Caco-2 (cell line): ENCODE measurements at regions not wholly inside any gene's neighbourhood (a gene's known extent, or its start where the extent isn't known, plus 50 kb on each side); places are given as distances from the start of the nearest gene placed in this dataset.

Experiments
- BruUV-seq: library from RNA; stranded (reverse); fragments of 400-500 nt; replicated peaks from 2 replicates; lab custom pipeline; 2021; lab: Mats Ljungman, UMichigan
- CTCF ChIA-PET: fragments of 300-600 bp; sonication (Branson Sonifier 250); formaldehyde crosslinking; loops from one replicate; lab custom pipeline; 2022; ENCODE audit warnings: antibody characterized with exemption; lab: Charles Lee
- POLR2A ChIA-PET: fragments of 300-600 bp; sonication (Branson Sonifier 250); formaldehyde crosslinking; loops from one replicate; lab custom pipeline; 2022; ENCODE audit warnings: antibody characterized with exemption; lab: Charles Lee
- DNase-seq, 2 experiments: peaks; one replicate each; pipeline versions ENCODE4 v3.0.0 to v3.0.0-alpha.2; 2020 to 2022
- H3K27me3 ChIP-seq: replicated peaks from 2 replicates; pipeline ENCODE4 v1.6.0; 2011; ENCODE audit warnings: low read length; ENCODE audit not compliant: control insufficient read depth, insufficient read depth
- H3K36me3 ChIP-seq: 2 replicates; pipeline ENCODE4 v1.5.1; 2011; ENCODE audit warnings: low read length; ENCODE audit not compliant: control insufficient read depth, insufficient read depth
- H3K4me1 ChIP-seq: fragments of 250-450 bp; sonication (Bioruptor Pico); 2 replicates; pipeline ENCODE4 v1.5.1; 2020; ENCODE audit warnings: mild to moderate bottlenecking
- H3K4me3 ChIP-seq: 2 replicates; pipeline ENCODE4 v1.5.1; 2011; ENCODE audit warnings: low read depth, mild to moderate bottlenecking, control low read depth, low read length
- H3K9me3 ChIP-seq: fragments of 250-450 bp; sonication (Bioruptor Pico); 2 replicates; pipeline ENCODE4 v1.5.1; 2020; ENCODE audit warnings: mild to moderate bottlenecking, moderate library complexity
- H3K27ac Mint-ChIP-seq: one replicate; pipeline ENCODE4 v1.8.0; 2022; ENCODE audit warnings: mixed read lengths; ENCODE audit not compliant: unreplicated experiment
- H3K27me3 Mint-ChIP-seq: one replicate; pipeline ENCODE4 v1.8.0; 2022; ENCODE audit warnings: mixed read lengths; ENCODE audit not compliant: insufficient read depth, unreplicated experiment
- H3K36me3 Mint-ChIP-seq: one replicate; pipeline ENCODE4 v1.8.0; 2022; ENCODE audit warnings: mild to moderate bottlenecking, mixed read lengths; ENCODE audit not compliant: insufficient read depth, unreplicated experiment
- H3K4me1 Mint-ChIP-seq: one replicate; pipeline ENCODE4 v1.8.0; 2022; ENCODE audit warnings: low read depth, mixed read lengths; ENCODE audit not compliant: unreplicated experiment
- H3K4me3 Mint-ChIP-seq: one replicate; pipeline ENCODE4 v1.8.0; 2022; ENCODE audit warnings: mild to moderate bottlenecking, moderate library complexity, mixed read lengths; ENCODE audit not compliant: unreplicated experiment
- H3K9me3 Mint-ChIP-seq: one replicate; pipeline ENCODE4 v1.8.0; 2022; ENCODE audit warnings: mixed read lengths; ENCODE audit not compliant: unreplicated experiment
- CTCF ChIP-seq, 2 experiments: fragments of 200-600 bp in 1 of 2; IDR thresholded peaks; 1 replicate in 1 of 2; 2 replicates in 1 of 2; pipeline versions ENCODE4 v1.5.1 to v1.8.0; 2011 to 2022; ENCODE audit warnings: antibody characterized with exemption in 1 of 2, control low read depth in 1 of 2, inconsistent platforms in 1 of 2, low read depth in 1 of 2, low read length in 1 of 2, mild to moderate bottlenecking in 1 of 2, moderate library complexity in 1 of 2; ENCODE audit not compliant: insufficient read depth in 1 of 2, severe bottlenecking in 1 of 2, unreplicated experiment in 1 of 2
- intact Hi-C: fragments of 100-400 bp; cut with micrococcal nuclease; formaldehyde crosslinking; loops from one replicate; pipeline ENCODE4 v1.10.0; 2022; ENCODE audit not compliant: unreplicated experiment

- H3K36me3 Mint-ChIP-seq, result no peaks in the 10 kb centered on the region
- no peaks in the 10 kb centered on the region for H3K9me3 ChIP-seq
- no TSS peak for BruUV-seq
- no peaks in the 10 kb centered on the region for H3K36me3 ChIP-seq
- no peak for DNase-seq
- no peaks in the 10 kb centered on the region for H3K4me1 ChIP-seq
- peaks cover 5% of the 10 kb centered on the region for H3K27me3 Mint-ChIP-seq
- no peaks in the 10 kb centered on the region for H3K4me1 Mint-ChIP-seq
- POLR2A ChIA-PET, result no interaction called here
- H3K27ac Mint-ChIP-seq, result no peak overlapping the region
- CTCF ChIA-PET, result no interaction called here
- TF ChIP-seq CTCF (IDR thresholded peaks at IDR 0.05; ENCODE audit: insufficient read depth in 1 of 2, low read depth in 1 of 2, low read length in 1 of 2, severe bottlenecking in 1 of 2, unreplicated experiment in 1 of 2), result no peak
- intact Hi-C loops, result no loop called here
- H3K4me3 ChIP-seq, result no peak overlapping the region
- peaks cover 13% of the 10 kb centered on the region for H3K9me3 Mint-ChIP-seq
- H3K4me3 Mint-ChIP-seq, result no peak overlapping the region
- no peaks in the 10 kb centered on the region for H3K27me3 ChIP-seq
Measured at GRCh38 chr4:67291644-67292043, 253.7 kb downstream of the CENPC start.

GRCh38 chr4:67288964-67289363 lies 256.3 kb downstream of the CENPC start:
- H3K36me3 Mint-ChIP-seq, result no peaks in the 10 kb centered on the region
- peaks cover 13% of the 10 kb centered on the region for H3K9me3 Mint-ChIP-seq
- peaks cover 5% of the 10 kb centered on the region for H3K27me3 Mint-ChIP-seq
- DNase-seq, result peak in 1 of 2 experiments; percentile 29
- ChIA-PET CTCF (no interaction called here), POLR2A (no interaction called here)
- Histone ChIP-seq H3K36me3 (no peaks in the 10 kb centered on the region), H3K27me3 (no peaks in the 10 kb centered on the region), H3K9me3 (no peaks in the 10 kb centered on the region), H3K4me1 (no peaks in the 10 kb centered on the region), H3K4me3 (no peak overlapping the region)
- BruUV-seq, result no TSS peak
- H3K4me1 Mint-ChIP-seq, result no peaks in the 10 kb centered on the region
- no peak for TF ChIP-seq CTCF (IDR thresholded peaks at IDR 0.05; ENCODE audit: insufficient read depth in 1 of 2, low read depth in 1 of 2, low read length in 1 of 2, severe bottlenecking in 1 of 2, unreplicated experiment in 1 of 2)
- H3K27ac Mint-ChIP-seq, result no peak overlapping the region
- intact Hi-C loops, result no loop called here
- no peak overlapping the region for H3K4me3 Mint-ChIP-seq

- CTCF ChIA-PET, result no interaction called here
- no peak overlapping the region for H3K27ac Mint-ChIP-seq
- no peaks in the 10 kb centered on the region for H3K4me1 Mint-ChIP-seq
- no peak for DNase-seq
- Histone ChIP-seq H3K4me3 (no peak overlapping the region), H3K27me3 (no peaks in the 10 kb centered on the region), H3K9me3 (no peaks in the 10 kb centered on the region), H3K36me3 (no peaks in the 10 kb centered on the region), H3K4me1 (no peaks in the 10 kb centered on the region)
- no peak for TF ChIP-seq CTCF (IDR thresholded peaks at IDR 0.05; ENCODE audit: insufficient read depth in 1 of 2, low read depth in 1 of 2, low read length in 1 of 2, severe bottlenecking in 1 of 2, unreplicated experiment in 1 of 2)
- H3K4me3 Mint-ChIP-seq, result no peak overlapping the region
- H3K9me3 Mint-ChIP-seq, result peaks cover 13% of the 10 kb centered on the region
- no TSS peak for BruUV-seq
- no peaks in the 10 kb centered on the region for H3K36me3 Mint-ChIP-seq
- intact Hi-C loops, result no loop called here
- POLR2A ChIA-PET, result no interaction called here
- peaks cover 5% of the 10 kb centered on the region for H3K27me3 Mint-ChIP-seq
Measured at GRCh38 chr4:67286724-67287123, 258.6 kb downstream of the CENPC start.
